ENCODE measurements at regions not wholly inside any gene's neighbourhood (a gene's known extent, or its start where the extent isn't known, plus 50 kb on each side); places are given as distances from the start of the nearest gene placed in this dataset.

- TF ChIP-seq ZNF318 (CRISPR knock-in tag; IDR thresholded peaks at IDR 0.05) (no peak), HDAC2 (CRISPR knock-in tag; IDR thresholded peaks at IDR 0.05) (no peak), GPN1 (CRISPR knock-in tag; IDR thresholded peaks at IDR 0.05; ENCODE audit: borderline replicate concordance) (no peak), MED13 (CRISPR knock-in tag; IDR thresholded peaks at IDR 0.05) (no peak), SMAD9 (CRISPR knock-in tag; IDR thresholded peaks at IDR 0.05) (no peak)
Measured at GRCh38 chr5:164091836-164092235, 586.4 kb downstream of the MAT2B start (continued).

GRCh38 chr5:164094291-164094690 is 588.9 kb downstream of the MAT2B start:
- TF ChIP-seq ZNF10 (CRISPR knock-in tag; IDR thresholded peaks at IDR 0.05; ENCODE audit: borderline replicate concordance, low read depth) (no peak), HBP1 (CRISPR knock-in tag; IDR thresholded peaks at IDR 0.05; ENCODE audit: low read depth) (no peak), MBNL3 (CRISPR knock-in tag; conservative IDR thresholded peaks at IDR 0.05) (no peak), HIVEP1 (CRISPR knock-in tag; IDR thresholded peaks at IDR 0.05) (no peak), ZNF496 (CRISPR knock-in tag; IDR thresholded peaks at IDR 0.05; ENCODE audit: insufficient replicate concordance) (no peak), SATB2 (CRISPR knock-in tag; IDR thresholded peaks at IDR 0.05) (no peak), ZNF224 (CRISPR knock-in tag; IDR thresholded peaks at IDR 0.05) (no peak), NBN (conservative IDR thresholded peaks at IDR 0.05) (no peak)
- Histone ChIP-seq H3K79me2 (ENCODE audit: insufficient read depth, low read length) (no peaks in the 10 kb centered on the region), H3K9ac (ENCODE audit: insufficient read depth, low read depth, low read length) (no peak overlapping the region), H3K4me1 (ENCODE audit: insufficient read depth, low read length) (no peaks in the 10 kb centered on the region), H4K20me1 (ENCODE audit: insufficient read depth, low read length) (no peaks in the 10 kb centered on the region), H3K27ac (ENCODE audit: extremely low read length, insufficient read depth, low read length) (no peak overlapping the region), H3K4me2 (ENCODE audit: low read depth, low read length) (no peak overlapping the region), H3K27me3 (ENCODE audit: control insufficient read depth in 1 of 2, insufficient read depth in 2 of 2, low read length in 2 of 2) (no peaks in the 10 kb centered on the region), H3K9me3 (ENCODE audit: low read length) (peaks cover 36% of the 10 kb centered on the region), H2AFZ (ENCODE audit: low read length) (no peak overlapping the region), H3K4me3 (replicated peaks in 1 of 3; ENCODE audit: insufficient read depth in 1 of 3, low read depth in 2 of 3, low read length in 3 of 3) (no peak overlapping the region), H3K36me3 (replicated peaks in 1 of 2; ENCODE audit: control insufficient read depth in 1 of 2, insufficient read depth in 2 of 2, low read length in 2 of 2) (no peaks in the 10 kb centered on the region)
- ATAC-seq (no peak), FAIRE-seq (no peak), DNase-seq (ENCODE audit: low spot score) (no peak)
- ChIA-PET POLR2A (no interaction called here), CTCF (ENCODE audit: low intra/inter-chr PET ratio, low total read pairs) (no interaction called here)
- WGBS (ENCODE audit: low lambda C conversion rate) = 3% methylated on average over 3 of the region's 3 CpGs
- BruUV-seq (replicated peaks) = no TSS peak
- intact Hi-C loops (cut with micrococcal nuclease; ENCODE audit: unreplicated experiment) (no loop called here), in situ Hi-C loops (cut with HindIII; ENCODE audit: extremely low pct_ligation_motif_present, low pct_unique_long_range_greater_than_20kb) (no loop called here)
